Activated CD8-positive, alpha-beta memory T cell treated with anti-CD3 and anti-CD28 coated beads, Interleukin-2, amount 10 ng/mL, durations not matched to agents 7 days and 5 days (primary cell): ENCODE measurements at regions not wholly inside any gene's neighbourhood (a gene's known extent, or its start where the extent isn't known, plus 50 kb on each side); places are given as distances from the start of the nearest gene placed in this dataset.
"Not testable (repeated sequence)": the region's sequence is repeated elsewhere in the genome, so short reads cannot be mapped to it uniquely, and the experiment has no call there.

Experiments
- ATAC-seq: fragments of 150-1000 bp; cut with Tn5 transposase; one replicate; pipeline ENCODE4 v1.10.0; 2021; ENCODE audit warnings: moderate library complexity
- CTCF ChIA-PET: fragments of 350-600 bp; sonication (Branson Sonifier 250); formaldehyde crosslinking; loops from one replicate; lab custom pipeline; 2021; ENCODE audit warnings: antibody characterized with exemption; lab: Charles Lee
- DNase-seq: peaks from one replicate; pipeline ENCODE4 v3.0.0-alpha.2; 2020
- H3K27ac Mint-ChIP-seq: one replicate; pipeline ENCODE4 v1.8.0; 2021; ENCODE audit warnings: mild to moderate bottlenecking, mixed read lengths
- H3K27me3 Mint-ChIP-seq: one replicate; pipeline ENCODE4 v1.8.0; 2021; ENCODE audit warnings: mixed read lengths
- H3K36me3 Mint-ChIP-seq: one replicate; pipeline ENCODE4 v1.8.0; 2021; ENCODE audit warnings: mild to moderate bottlenecking, mixed read lengths
- H3K4me1 Mint-ChIP-seq: one replicate; pipeline ENCODE4 v1.8.0; 2021; ENCODE audit warnings: mixed read lengths
- H3K4me3 Mint-ChIP-seq: one replicate; pipeline ENCODE4 v1.8.0; 2021; ENCODE audit warnings: mild to moderate bottlenecking, moderate library complexity, mixed read lengths
- H3K9me3 Mint-ChIP-seq: one replicate; pipeline ENCODE4 v1.8.0; 2022; ENCODE audit warnings: low read depth, mixed read lengths

- CTCF ChIA-PET = no interaction called here
- Mint-ChIP-seq H3K4me3 (no peak overlapping the region), H3K36me3 (no peaks in the 10 kb centered on the region), H3K27ac (no peak overlapping the region), H3K9me3 (no peaks in the 10 kb centered on the region), H3K27me3 (peaks cover 7% of the 10 kb centered on the region), H3K4me1 (no peaks in the 10 kb centered on the region)
- ATAC-seq (no peak), DNase-seq (no peak)
These were observed 91.0 kb upstream of the MAPK10 start for GRCh38 chr4:86450861-86451260.

GRCh38 chr4:86451560-86452330 lies 91.9 kb upstream of the MAPK10 start:
- Mint-ChIP-seq H3K9me3 (no peaks in the 10 kb centered on the region), H3K27me3 (peaks cover 10% of the 10 kb centered on the region), H3K27ac (no peak overlapping the region), H3K4me1 (no peaks in the 10 kb centered on the region), H3K4me3 (no peak overlapping the region), H3K36me3 (no peaks in the 10 kb centered on the region)
- no peak for DNase-seq
- no peak for ATAC-seq
- CTCF ChIA-PET = interaction anchor here (1.1 kb wide), 1 partner anchor 47 kb away, joined by 3 read pairs; no protein-coding TSS in a partner anchor

- Mint-ChIP-seq H3K9me3 (no peaks in the 10 kb centered on the region), H3K4me1 (no peaks in the 10 kb centered on the region), H3K27me3 (peaks cover 11% of the 10 kb centered on the region), H3K36me3 (no peaks in the 10 kb centered on the region), H3K27ac (no peak overlapping the region), H3K4me3 (no peak overlapping the region)
- ATAC-seq (no peak), DNase-seq (no peak)
- CTCF ChIA-PET = interaction anchor here (1.1 kb wide), 1 partner anchor 47 kb away, joined by 3 read pairs; no protein-coding TSS in a partner anchor
These were observed 92.6 kb upstream of the MAPK10 start for GRCh38 chr4:86452422-86452891.

- no peak for DNase-seq
- ATAC-seq = no peak
- Mint-ChIP-seq H3K4me1 (no peaks in the 10 kb centered on the region), H3K27ac (no peak overlapping the region), H3K4me3 (no peak overlapping the region), H3K27me3 (peaks cover 11% of the 10 kb centered on the region), H3K36me3 (no peaks in the 10 kb centered on the region), H3K9me3 (no peaks in the 10 kb centered on the region)
- CTCF ChIA-PET = interaction anchor here (1.1 kb wide), 1 partner anchor 46 kb away, joined by 3 read pairs; no protein-coding TSS in a partner anchor
These were observed 93.2 kb upstream of the MAPK10 start for GRCh38 chr4:86452924-86453531.

GRCh38 chr4:86453611-86454072 lies 93.8 kb upstream of the MAPK10 start:
- H3K27ac Mint-ChIP-seq, H3K36me3 Mint-ChIP-seq, ATAC-seq, H3K9me3 Mint-ChIP-seq, CTCF ChIA-PET, H3K4me1 Mint-ChIP-seq, H3K4me3 Mint-ChIP-seq, DNase-seq: not testable (repeated sequence)
- H3K27me3 Mint-ChIP-seq = peaks cover 11% of the 10 kb centered on the region

- Mint-ChIP-seq H3K27me3 (no peaks in the 10 kb centered on the region), H3K36me3 (no peaks in the 10 kb centered on the region), H3K9me3 (no peaks in the 10 kb centered on the region), H3K4me1 (no peaks in the 10 kb centered on the region), H3K27ac (no peak overlapping the region), H3K4me3 (no peak overlapping the region)
- no peak for DNase-seq
- CTCF ChIA-PET = no interaction called here
- no peak for ATAC-seq
These were observed 102.0 kb upstream of the MAPK10 start for GRCh38 chr4:86461849-86462248.

GRCh38 chr4:86472377-86473019 lies 112.6 kb upstream of the MAPK10 start:
- H3K36me3 Mint-ChIP-seq = no peaks in the 10 kb centered on the region
- ATAC-seq = no peak
- CTCF ChIA-PET = no interaction called here

GRCh38 chr4:86478151-86478550 lies 116.0 kb upstream of the PTPN13 start:
- CTCF ChIA-PET, ATAC-seq, H3K9me3 Mint-ChIP-seq, H3K4me1 Mint-ChIP-seq, H3K27me3 Mint-ChIP-seq, H3K4me3 Mint-ChIP-seq, H3K27ac Mint-ChIP-seq, DNase-seq, H3K36me3 Mint-ChIP-seq: not testable (repeated sequence)

More at GRCh38 chr4:86472377-86473019, 112.6 kb upstream of the MAPK10 start:
- Mint-ChIP-seq H3K27ac (no peak overlapping the region), H3K4me1 (no peaks in the 10 kb centered on the region), H3K4me3 (no peak overlapping the region), H3K27me3 (peaks cover 3% of the 10 kb centered on the region), H3K9me3 (no peaks in the 10 kb centered on the region)
- DNase-seq = no peak

- Mint-ChIP-seq H3K4me1 (peaks cover 2% of the 10 kb centered on the region), H3K36me3 (no peaks in the 10 kb centered on the region), H3K4me3 (no peak overlapping the region), H3K27ac (no peak overlapping the region), H3K9me3 (no peaks in the 10 kb centered on the region), H3K27me3 (peaks cover 12% of the 10 kb centered on the region)
- CTCF ChIA-PET = no interaction called here
- ATAC-seq (no peak), DNase-seq (no peak)
These were observed 112.7 kb upstream of the PTPN13 start for GRCh38 chr4:86481440-86481839.

- peaks cover 2% of the 10 kb centered on the region for H3K4me1 Mint-ChIP-seq
- DNase-seq (no peak), ATAC-seq (no peak)
- no peak overlapping the region for H3K27ac Mint-ChIP-seq
- no peaks in the 10 kb centered on the region for H3K9me3 Mint-ChIP-seq
- H3K27me3 Mint-ChIP-seq = peaks cover 12% of the 10 kb centered on the region
- CTCF ChIA-PET = no interaction called here
- H3K36me3 Mint-ChIP-seq = no peaks in the 10 kb centered on the region
- H3K4me3 Mint-ChIP-seq = no peak overlapping the region
These were observed 111.6 kb upstream of the PTPN13 start for GRCh38 chr4:86482306-86483172.

GRCh38 chr4:86483173-86483490 lies 111.0 kb upstream of the PTPN13 start:
- DNase-seq = no peak
- Mint-ChIP-seq H3K27ac (no peak overlapping the region), H3K27me3 (peaks cover 12% of the 10 kb centered on the region), H3K4me3 (no peak overlapping the region), H3K36me3 (no peaks in the 10 kb centered on the region), H3K4me1 (peaks cover 2% of the 10 kb centered on the region), H3K9me3 (no peaks in the 10 kb centered on the region)
- ATAC-seq = no peak
- CTCF ChIA-PET = no interaction called here

- CTCF ChIA-PET = interaction anchor here (1.6 kb wide), 1 partner anchor 13 kb away, joined by 5 read pairs; no protein-coding TSS in a partner anchor
- no peak for DNase-seq
- Mint-ChIP-seq H3K27me3 (peaks cover 12% of the 10 kb centered on the region), H3K4me3 (no peak overlapping the region), H3K9me3 (no peaks in the 10 kb centered on the region), H3K36me3 (no peaks in the 10 kb centered on the region), H3K4me1 (peaks cover 2% of the 10 kb centered on the region), H3K27ac (no peak overlapping the region)
- no peak for ATAC-seq
These were observed 110.3 kb upstream of the PTPN13 start for GRCh38 chr4:86483773-86484172.

- Mint-ChIP-seq H3K27ac (no peak overlapping the region), H3K4me3 (no peak overlapping the region), H3K27me3 (peaks cover 12% of the 10 kb centered on the region), H3K36me3 (no peaks in the 10 kb centered on the region), H3K4me1 (peaks cover 2% of the 10 kb centered on the region), H3K9me3 (no peaks in the 10 kb centered on the region)
- CTCF ChIA-PET = interaction anchor here (1.6 kb wide), 1 partner anchor 12 kb away, joined by 5 read pairs; no protein-coding TSS in a partner anchor
- DNase-seq (no peak), ATAC-seq (no peak)
These were observed 109.9 kb upstream of the PTPN13 start for GRCh38 chr4:86484241-86484640.
